ENCODE measurements at regions not wholly inside any gene's neighbourhood (a gene's known extent, or its start where the extent isn't known, plus 50 kb on each side); places are given as distances from the start of the nearest gene placed in this dataset.

GRCh38 chr2:158043181-158043948, 58.3 kb upstream of the UPP2 start:
- TF ChIP-seq CTCF (IDR thresholded peaks at IDR 0.05) (no peak), BCL3 (IDR thresholded peaks at IDR 0.05) (no peak), REST (IDR thresholded peaks at IDR 0.05) (no peak), CBX8 (IDR thresholded peaks at IDR 0.05) (no peak), EHMT2 (IDR thresholded peaks at IDR 0.05; ENCODE audit: low read depth) (no peak), SREBF2 (IDR thresholded peaks at IDR 0.05) (no peak), EP300 (IDR thresholded peaks at IDR 0.05) (no peak), ESRRA (IDR thresholded peaks at IDR 0.05; ENCODE audit: borderline replicate concordance, low read length) (no peak), POLR2A (IDR thresholded peaks at IDR 0.05; ENCODE audit: low read length) (no peak)
